Stimulated activated naive CD8-positive, alpha-beta T cell treated with anti-CD3 and anti-CD28 coated beads, Interleukin-15, Interleukin-2, amounts not matched to agents 100 ng/mL and 50 ng/mL, for 24 hours (primary cell): ENCODE measurements at regions not wholly inside any gene's neighbourhood (a gene's known extent, or its start where the extent isn't known, plus 50 kb on each side); places are given as distances from the start of the nearest gene placed in this dataset.

ENCODE experiments used
- H3K27ac Mint-ChIP-seq: one replicate; pipeline ENCODE4 v1.8.0; 2021; ENCODE audit warnings: mild to moderate bottlenecking, mixed read lengths
- H3K27me3 Mint-ChIP-seq: one replicate; pipeline ENCODE4 v1.8.0; 2021; ENCODE audit warnings: mixed read lengths
- H3K36me3 Mint-ChIP-seq: one replicate; pipeline ENCODE4 v1.8.0; 2021; ENCODE audit warnings: low read depth, mixed read lengths
- H3K4me1 Mint-ChIP-seq: one replicate; pipeline ENCODE4 v1.8.0; 2021; ENCODE audit warnings: low read depth, mixed read lengths
- H3K4me3 Mint-ChIP-seq: one replicate; pipeline ENCODE4 v1.8.0; 2021; ENCODE audit warnings: mild to moderate bottlenecking, mixed read lengths
- H3K9me3 Mint-ChIP-seq: one replicate; pipeline ENCODE4 v1.8.0; 2021; ENCODE audit warnings: mixed read lengths

DNA sequence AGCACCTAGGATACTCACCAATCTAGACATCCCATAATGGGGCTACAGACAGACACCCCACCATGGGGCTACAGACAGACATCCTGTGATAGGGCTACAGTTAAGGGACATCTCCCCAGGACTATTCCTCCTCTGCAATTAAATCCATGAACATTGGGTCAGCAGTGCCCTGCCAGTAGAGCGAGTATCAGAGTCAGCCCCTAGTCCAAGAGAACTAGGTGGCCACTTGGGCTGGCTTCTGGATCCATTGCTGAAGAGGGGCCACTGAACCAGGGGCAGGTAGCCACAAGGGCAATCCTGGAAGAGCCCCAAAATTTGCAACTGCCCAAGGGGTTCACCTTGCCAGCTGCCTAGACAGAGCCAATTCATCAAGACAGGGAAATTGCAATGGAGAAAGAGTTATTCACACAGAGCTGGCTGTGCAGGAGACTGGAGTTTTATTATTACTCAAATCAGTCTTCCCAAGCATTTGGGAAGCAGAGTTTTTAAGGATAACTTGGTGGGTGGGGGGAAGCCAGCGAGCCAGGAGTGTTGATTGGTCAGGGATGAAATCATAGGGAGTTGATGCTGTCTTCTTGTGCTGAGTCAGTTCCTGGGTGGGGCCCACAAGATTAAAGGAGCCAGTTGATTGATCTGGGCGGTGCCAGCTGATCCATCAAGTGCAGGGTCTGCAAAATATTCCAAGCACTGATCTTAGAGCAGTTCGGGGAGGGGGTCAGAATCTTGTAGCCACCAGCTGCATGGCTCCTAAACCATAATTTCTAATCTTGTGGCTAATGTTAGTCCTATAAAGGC, 170.2 kb upstream of the SMAD3 start:
- no peaks in the 10 kb centered on the region for H3K9me3 Mint-ChIP-seq
- H3K27me3 Mint-ChIP-seq = peaks cover 19% of the 10 kb centered on the region
- H3K27ac Mint-ChIP-seq = no peak overlapping the region
- no peak overlapping the region for H3K4me3 Mint-ChIP-seq
- no peaks in the 10 kb centered on the region for H3K4me1 Mint-ChIP-seq
- peaks cover 5% of the 10 kb centered on the region for H3K36me3 Mint-ChIP-seq

GRCh38 chr15:66895794-66896453, 169.5 kb upstream of the SMAD3 start:
- no peaks in the 10 kb centered on the region for H3K4me1 Mint-ChIP-seq
- H3K4me3 Mint-ChIP-seq = no peak overlapping the region
- H3K27ac Mint-ChIP-seq = no peak overlapping the region
- peaks cover 19% of the 10 kb centered on the region for H3K27me3 Mint-ChIP-seq
- no peaks in the 10 kb centered on the region for H3K9me3 Mint-ChIP-seq
- H3K36me3 Mint-ChIP-seq = peaks cover 5% of the 10 kb centered on the region

DNA sequence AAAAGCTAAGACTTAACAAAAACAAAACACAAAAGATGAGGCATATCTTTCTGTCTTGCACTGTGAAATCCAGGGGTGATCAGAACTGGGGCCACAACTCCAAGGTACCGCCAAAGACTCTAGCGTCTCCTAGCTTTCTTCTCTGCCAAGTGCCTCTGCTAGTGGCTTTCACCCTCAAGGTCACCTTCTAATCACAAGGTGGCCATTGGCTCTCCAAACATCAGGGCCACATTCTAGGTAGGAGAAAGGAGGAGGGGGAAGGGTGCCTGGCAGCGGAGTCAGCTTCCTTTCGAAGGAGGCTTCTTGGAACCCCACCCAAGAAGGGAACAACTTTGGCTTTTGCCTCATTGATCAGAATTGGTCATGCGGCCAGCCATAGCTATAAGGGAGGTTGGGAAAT, 168.8 kb upstream of the SMAD3 start:
- Mint-ChIP-seq H3K4me1 (no peaks in the 10 kb centered on the region), H3K4me3 (no peak overlapping the region), H3K27ac (no peak overlapping the region), H3K27me3 (peaks cover 13% of the 10 kb centered on the region), H3K36me3 (peaks cover 2% of the 10 kb centered on the region), H3K9me3 (no peaks in the 10 kb centered on the region)

GRCh38 chr15:66897416-66897815, 168.0 kb upstream of the SMAD3 start:
- Mint-ChIP-seq H3K4me1 (no peaks in the 10 kb centered on the region), H3K27me3 (peaks cover 11% of the 10 kb centered on the region), H3K27ac (no peak overlapping the region), H3K4me3 (no peak overlapping the region), H3K36me3 (no peaks in the 10 kb centered on the region), H3K9me3 (no peaks in the 10 kb centered on the region)

- Mint-ChIP-seq H3K4me1 (no peaks in the 10 kb centered on the region), H3K27me3 (peaks cover 10% of the 10 kb centered on the region), H3K27ac (no peak overlapping the region), H3K9me3 (no peaks in the 10 kb centered on the region), H3K36me3 (no peaks in the 10 kb centered on the region), H3K4me3 (no peak overlapping the region)
Observed at GRCh38 chr15:66897971-66898370, 167.4 kb upstream of the SMAD3 start.

DNA sequence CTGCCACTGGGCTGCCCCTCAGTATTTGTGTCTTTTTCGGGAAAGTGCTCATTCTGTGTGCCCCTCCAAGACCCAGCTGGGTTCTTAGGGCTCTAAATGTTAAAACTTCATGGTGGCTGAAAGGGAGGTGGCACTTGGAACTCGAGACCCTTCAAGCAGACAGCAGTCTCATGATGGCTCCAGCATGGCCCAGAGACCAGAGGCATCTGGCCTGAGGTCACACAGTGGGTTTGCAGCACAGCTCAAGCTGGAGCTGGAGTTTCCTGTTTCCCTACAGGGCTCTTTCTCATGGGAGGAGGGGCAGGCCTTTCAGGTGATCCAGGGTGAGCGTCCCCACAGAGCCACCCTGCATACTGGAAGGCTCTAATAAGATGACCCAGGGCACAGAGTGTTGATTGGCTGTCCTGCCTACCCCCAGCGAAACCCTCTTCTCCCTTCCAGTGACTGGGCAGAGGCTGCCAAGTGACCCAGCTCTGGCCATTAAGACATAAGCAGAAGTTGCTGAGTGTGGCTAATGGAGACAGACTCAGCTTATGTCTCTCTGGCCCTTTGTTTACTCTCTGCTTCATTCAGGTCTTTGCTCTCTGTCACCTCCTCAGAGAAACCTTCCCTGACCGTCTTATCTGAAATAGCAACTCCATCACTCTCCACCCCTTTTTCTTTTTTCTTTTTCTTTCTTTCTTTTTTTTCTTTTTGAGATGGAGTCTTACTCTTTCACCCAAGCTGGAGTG, 166.6 kb upstream of the SMAD3 start:
- Mint-ChIP-seq H3K27ac (no peak overlapping the region), H3K4me1 (no peaks in the 10 kb centered on the region), H3K27me3 (peaks cover 5% of the 10 kb centered on the region), H3K9me3 (no peaks in the 10 kb centered on the region), H3K36me3 (no peaks in the 10 kb centered on the region), H3K4me3 (no peak overlapping the region)

GRCh38 chr15:66899555-66900350, 165.6 kb upstream of the SMAD3 start:
- Mint-ChIP-seq H3K27ac (no peak overlapping the region), H3K4me3 (no peak overlapping the region), H3K9me3 (no peaks in the 10 kb centered on the region), H3K27me3 (peaks cover 3% of the 10 kb centered on the region), H3K36me3 (no peaks in the 10 kb centered on the region), H3K4me1 (no peaks in the 10 kb centered on the region)

DNA sequence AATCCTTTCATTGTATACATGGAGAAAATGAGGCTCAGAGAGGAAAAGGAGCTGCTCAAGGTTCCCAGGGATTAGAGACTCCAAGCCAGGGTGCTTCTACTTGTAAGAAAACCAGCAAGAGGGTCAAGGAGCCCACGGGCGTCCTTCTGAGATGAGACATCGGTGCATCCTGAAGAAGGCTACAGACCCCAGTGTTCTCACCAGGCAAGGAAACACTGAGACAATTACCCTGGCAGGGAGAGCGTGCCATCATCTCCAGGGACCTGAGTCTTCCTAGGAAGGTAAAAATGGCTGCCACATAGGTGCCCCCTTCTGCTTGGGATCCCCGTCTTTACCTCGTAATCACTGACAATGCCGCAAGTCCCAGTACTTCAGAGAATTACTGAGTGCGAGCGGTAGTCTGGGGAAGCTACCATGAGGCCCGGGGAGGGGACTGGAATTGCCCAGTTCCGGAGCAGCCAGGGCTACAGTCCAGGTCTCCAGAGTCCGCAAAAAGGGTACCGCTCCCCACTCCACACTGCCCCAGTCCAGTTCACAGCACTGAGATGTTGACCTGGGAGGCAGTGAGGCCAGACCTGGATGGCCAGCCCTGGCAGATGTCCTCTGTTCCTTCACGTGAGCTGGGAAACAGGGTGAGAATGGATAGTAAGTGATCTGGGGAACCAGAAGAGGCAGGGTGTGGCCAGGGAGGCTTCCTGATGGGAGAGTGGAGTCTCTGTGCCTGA, 164.7 kb upstream of the SMAD3 start:
- Mint-ChIP-seq H3K4me3 (no peak overlapping the region), H3K27ac (no peak overlapping the region), H3K27me3 (peaks cover 3% of the 10 kb centered on the region), H3K9me3 (no peaks in the 10 kb centered on the region), H3K4me1 (no peaks in the 10 kb centered on the region), H3K36me3 (no peaks in the 10 kb centered on the region)

DNA sequence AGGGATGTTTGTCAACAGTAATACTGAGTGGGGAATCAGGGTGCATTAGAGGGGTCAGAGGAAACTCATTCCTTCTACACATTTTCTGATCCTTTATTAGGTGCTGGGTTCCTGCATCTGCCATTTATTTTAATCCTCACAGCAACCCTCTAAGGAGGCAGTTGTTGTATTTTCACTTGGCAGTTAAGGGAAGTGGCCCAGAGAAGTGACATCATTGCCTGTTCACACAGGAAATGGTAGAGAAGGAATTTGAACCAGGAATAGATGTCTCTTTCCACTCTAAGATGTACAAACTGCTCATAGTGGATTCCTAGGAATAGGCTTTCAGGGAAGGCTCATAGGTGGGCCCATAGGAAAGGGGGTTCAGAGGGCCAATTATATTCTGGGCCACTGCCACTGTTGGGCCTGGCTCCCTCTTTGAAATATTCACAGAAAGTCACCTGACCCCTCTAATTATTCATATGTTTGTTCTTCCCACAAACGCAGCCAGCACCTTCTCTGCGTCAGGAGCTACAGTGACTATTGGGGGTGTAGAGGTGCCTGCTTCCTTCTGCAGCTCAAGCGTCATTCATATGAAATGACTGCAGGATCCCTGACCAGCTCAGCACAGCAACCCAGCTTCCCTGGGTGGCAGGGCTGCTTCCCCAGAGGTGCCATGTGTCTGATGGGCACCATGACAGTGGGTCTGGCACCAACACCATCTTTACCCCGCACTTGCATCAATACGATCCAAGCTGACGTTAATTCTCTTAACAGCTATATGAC, 163.9 kb upstream of the SMAD3 start:
- H3K27ac Mint-ChIP-seq = no peak overlapping the region
- no peaks in the 10 kb centered on the region for H3K4me1 Mint-ChIP-seq
- H3K27me3 Mint-ChIP-seq = peaks cover 3% of the 10 kb centered on the region

DNA sequence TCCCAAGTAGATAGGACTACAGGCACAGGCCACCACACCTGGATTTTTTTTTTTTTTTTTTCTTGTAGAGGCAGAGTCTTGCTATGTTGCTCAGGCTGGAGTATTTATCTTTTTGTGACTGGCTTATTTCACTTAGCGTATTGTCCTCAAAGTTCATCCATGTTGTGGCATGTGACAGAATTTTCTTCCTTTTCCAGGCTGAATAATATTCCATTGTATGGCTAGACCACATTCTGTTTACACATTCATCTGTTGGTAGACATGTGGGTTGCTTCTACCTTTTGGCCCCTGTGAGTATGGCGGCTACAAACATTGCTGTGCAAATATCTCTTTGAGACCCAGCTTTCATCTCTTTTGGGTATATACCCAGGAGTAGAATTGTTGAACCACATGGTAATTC, 160.2 kb upstream of the SMAD3 start:
- Mint-ChIP-seq H3K9me3 (peaks cover 6% of the 10 kb centered on the region), H3K4me1 (peaks cover 3% of the 10 kb centered on the region), H3K36me3 (no peaks in the 10 kb centered on the region), H3K27ac (no peak overlapping the region), H3K27me3 (peaks cover 3% of the 10 kb centered on the region), H3K4me3 (no peak overlapping the region)

More for the DNA sequence above, 163.9 kb upstream of the SMAD3 start:
- Mint-ChIP-seq H3K36me3 (no peaks in the 10 kb centered on the region), H3K4me3 (no peak overlapping the region), H3K9me3 (peaks cover 4% of the 10 kb centered on the region)

GRCh38 chr15:66905954-66906353, 159.4 kb upstream of the SMAD3 start:
- Mint-ChIP-seq H3K4me3 (no peak overlapping the region), H3K27me3 (peaks cover 3% of the 10 kb centered on the region), H3K4me1 (peaks cover 3% of the 10 kb centered on the region), H3K9me3 (peaks cover 6% of the 10 kb centered on the region), H3K36me3 (no peaks in the 10 kb centered on the region), H3K27ac (no peak overlapping the region)

GRCh38 chr15:66906668-66907614, 158.5 kb upstream of the SMAD3 start:
- Mint-ChIP-seq H3K36me3 (no peaks in the 10 kb centered on the region), H3K9me3 (peaks cover 6% of the 10 kb centered on the region), H3K27me3 (peaks cover 3% of the 10 kb centered on the region), H3K4me1 (peaks cover 5% of the 10 kb centered on the region), H3K4me3 (no peak overlapping the region), H3K27ac (no peak overlapping the region)
